GM23338 (cell line): ENCODE measurements at regions not wholly inside any gene's neighbourhood (a gene's known extent, or its start where the extent isn't known, plus 50 kb on each side); places are given as distances from the start of the nearest gene placed in this dataset.
A peak's percentile ranks its signal among the peaks of the same experiment; 100 is the strongest.

Experiments
- ATAC-seq: fragments of 200-7000 bp; cut with Tn5 transposase; 3 replicates; pipeline ENCODE4 v1.9.1; 2020
- DNase-seq: peaks from one replicate; pipeline ENCODE4 v3.0.0-alpha.2; 2015; ENCODE audit warnings: low spot score
- H2AFZ ChIP-seq: fragments of 200-600 bp; sonication (generic); 2 replicates; pipeline ENCODE4 v1.8.0; 2016; ENCODE audit warnings: antibody characterized with exemption, mild to moderate bottlenecking, moderate library complexity
- H3F3A ChIP-seq: fragments of 200-600 bp; sonication (generic); replicated peaks from 2 replicates; pipeline ENCODE4 v1.8.0; 2017; ENCODE audit warnings: antibody characterized with exemption, mixed run types, low read depth
- H3K27ac ChIP-seq: fragments of 200-600 bp; sonication (generic); 2 replicates; pipeline ENCODE4 v1.6.1; 2016; ENCODE audit warnings: low read depth
- H3K27me3 ChIP-seq: fragments of 200-600 bp; sonication (generic); 2 replicates; pipeline ENCODE4 v1.8.0; 2016; ENCODE audit warnings: mild to moderate bottlenecking, mixed run types, moderate library complexity; ENCODE audit not compliant: insufficient read depth
- H3K36me3 ChIP-seq: fragments of 200-600 bp; sonication (generic); 2 replicates; pipeline ENCODE4 v1.8.0; 2016; ENCODE audit warnings: mild to moderate bottlenecking; ENCODE audit not compliant: insufficient read depth
- H3K4me1 ChIP-seq: fragments of 200-600 bp; sonication (generic); 2 replicates; pipeline ENCODE4 v1.8.0; 2016; ENCODE audit warnings: mild to moderate bottlenecking, moderate library complexity; ENCODE audit not compliant: insufficient read depth
- H3K4me2 ChIP-seq: fragments of 200-600 bp; sonication (generic); 2 replicates; pipeline ENCODE4 v1.7.1; 2017; ENCODE audit warnings: mixed run types
- H3K4me3 ChIP-seq: fragments of 200-600 bp; sonication (generic); 2 replicates; pipeline ENCODE4 v1.6.1; 2016; ENCODE audit warnings: mixed run types
- H3K79me2 ChIP-seq: fragments of 200-600 bp; sonication (generic); replicated peaks from 2 replicates; pipeline ENCODE4 v1.8.0; 2017; ENCODE audit warnings: mild to moderate bottlenecking; ENCODE audit not compliant: insufficient read depth
- H3K9me2 ChIP-seq: fragments of 200-600 bp; sonication (generic); 2 replicates; pipeline ENCODE4 v1.8.0; 2017; ENCODE audit not compliant: insufficient read depth
- H4K20me1 ChIP-seq: fragments of 200-600 bp; sonication (generic); replicated peaks from 2 replicates; pipeline ENCODE4 v1.8.0; 2017; ENCODE audit warnings: mild to moderate bottlenecking; ENCODE audit not compliant: insufficient read depth
- H3K27ac Mint-ChIP-seq: 2 replicates; pipeline ENCODE4 v1.8.0; 2020; ENCODE audit warnings: inconsistent platforms, mild to moderate bottlenecking, moderate library complexity, mixed read lengths
- H3K27me3 Mint-ChIP-seq: 3 replicates; pipeline ENCODE4 v1.8.0; 2022; ENCODE audit warnings: low read depth, mild to moderate bottlenecking, moderate library complexity, mixed read lengths, inconsistent platforms; ENCODE audit not compliant: insufficient read depth, poor library complexity
- H3K36me3 Mint-ChIP-seq: 3 replicates; pipeline ENCODE4 v1.8.0; 2021; ENCODE audit warnings: low read depth, mild to moderate bottlenecking, inconsistent platforms, moderate library complexity, mixed read lengths
- H3K4me1 Mint-ChIP-seq: 3 replicates; pipeline ENCODE4 v1.8.0; 2020; ENCODE audit warnings: mild to moderate bottlenecking, inconsistent platforms, mixed read lengths
- H3K4me3 Mint-ChIP-seq: 3 replicates; pipeline ENCODE4 v1.8.0; 2021; ENCODE audit warnings: moderate library complexity, mild to moderate bottlenecking, inconsistent platforms, mixed read lengths
- H3K9me3 Mint-ChIP-seq: 3 replicates; pipeline ENCODE4 v1.8.0; 2020; ENCODE audit warnings: moderate library complexity, mild to moderate bottlenecking, inconsistent platforms, mixed read lengths
- CREB1 ChIP-seq: fragments of 250-450 bp; sonication (Bioruptor Pico); IDR thresholded peaks from 2 replicates; pipeline ENCODE4 v1.5.0; 2020; ENCODE audit warnings: low read depth, mild to moderate bottlenecking, moderate library complexity
- EZH2 ChIP-seq: fragments of 200-600 bp; sonication (generic); IDR thresholded peaks from one replicate; pipeline ENCODE4 v1.8.0; 2017; ENCODE audit warnings: antibody characterized with exemption, mild to moderate bottlenecking, low read depth; ENCODE audit not compliant: unreplicated experiment
- EZH2phosphoT487 ChIP-seq: fragments of 200-600 bp; sonication (generic); IDR thresholded peaks from one replicate; pipeline ENCODE4 v1.8.1; 2018; ENCODE audit warnings: antibody characterized with exemption; ENCODE audit not compliant: unreplicated experiment
- JUNB ChIP-seq: IDR thresholded peaks from one replicate; pipeline ENCODE4 v1.6.1; 2016; ENCODE audit warnings: antibody characterized with exemption; ENCODE audit not compliant: unreplicated experiment
- NANOG ChIP-seq: IDR thresholded peaks from 2 replicates; pipeline ENCODE4 v1.6.1; 2016; ENCODE audit warnings: antibody characterized with exemption, borderline replicate concordance
- POLR2AphosphoS5 ChIP-seq: IDR thresholded peaks from 2 replicates; pipeline ENCODE4 v1.6.1; 2016; ENCODE audit warnings: antibody characterized with exemption, low read depth
- STAT1 ChIP-seq: IDR thresholded peaks from one replicate; pipeline ENCODE4 v1.6.1; 2016; ENCODE audit warnings: antibody characterized with exemption; ENCODE audit not compliant: unreplicated experiment
- ZNF114 ChIP-seq: fragments of 250-450 bp; sonication (Bioruptor Pico); IDR thresholded peaks from 2 replicates; pipeline ENCODE4 v1.5.0; 2020; ENCODE audit warnings: mild to moderate bottlenecking, moderate library complexity
- ZNF331 ChIP-seq: fragments of 250-450 bp; sonication (Bioruptor Pico); IDR thresholded peaks from 2 replicates; pipeline ENCODE4 v1.5.0; 2020; ENCODE audit warnings: low read depth, mild to moderate bottlenecking, moderate library complexity
- TF ChIP-seq, protein P1 (sequence below): IDR thresholded peaks from one replicate; pipeline ENCODE4 v1.6.1; 2018; ENCODE audit warnings: antibody characterized with exemption; ENCODE audit not compliant: unreplicated experiment
- TF ChIP-seq, protein P2 (sequence below), 2 experiments: fragments of 200-600 bp in 1 of 2; sonication (generic) in 1 of 2; conservative IDR thresholded peaks; 2 replicates each; pipeline versions ENCODE4 v1.5.1 to v1.6.1; 2016 to 2017; ENCODE audit warnings: antibody characterized with exemption in 2 of 2, low read depth in 2 of 2, mild to moderate bottlenecking in 2 of 2, moderate library complexity in 1 of 2
- TF ChIP-seq, protein P3 (sequence below): IDR thresholded peaks from 2 replicates; pipeline ENCODE4 v1.6.1; 2016; ENCODE audit warnings: antibody characterized with exemption

DNA sequence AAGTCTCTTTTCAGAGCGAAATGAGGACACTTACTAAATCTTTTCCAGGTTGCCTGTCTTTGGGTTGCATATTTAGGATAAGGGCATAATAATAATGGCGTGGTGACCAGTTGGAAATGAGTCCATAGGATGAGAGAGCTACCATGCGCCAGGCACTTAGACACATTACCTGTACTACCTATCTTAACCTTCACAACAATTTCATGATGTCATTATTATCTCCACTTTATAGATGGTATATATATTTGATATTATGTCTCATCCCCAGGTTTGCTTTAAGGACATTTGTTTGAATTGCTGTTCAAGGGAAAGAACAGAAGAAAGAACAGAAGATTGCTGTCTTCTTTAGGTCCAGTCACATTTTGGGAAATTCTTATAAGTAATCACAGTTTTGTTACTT, 182.0 kb upstream of the STARD13 start:
- Mint-ChIP-seq H3K9me3 (peaks cover 16% of the 10 kb centered on the region; the same call in 2 of the 3 replicates), H3K36me3 (peaks cover 8% of the 10 kb centered on the region; the same call in 2 of the 3 replicates), H3K4me1 (peaks cover 13% of the 10 kb centered on the region; the same call in 2 of the 3 replicates), H3K27me3 (no peaks in the 10 kb centered on the region), H3K4me3 (no peak overlapping the region), H3K27ac (no peak overlapping the region)
- no peak for ATAC-seq
- no peak for DNase-seq
- Histone ChIP-seq H2AFZ (no peak overlapping the region), H3K27ac (no peak overlapping the region), H3K79me2 (no peaks in the 10 kb centered on the region), H3K36me3 (no peaks in the 10 kb centered on the region), H3K4me2 (no peak overlapping the region), H3K27me3 (no peaks in the 10 kb centered on the region), H3F3A (no peaks in the 10 kb centered on the region), H3K4me3 (no peak overlapping the region), H3K9me2 (peaks cover 13% of the 10 kb centered on the region), H3K4me1 (peaks cover 7% of the 10 kb centered on the region), H4K20me1 (no peaks in the 10 kb centered on the region)
- TF ChIP-seq CREB1 (CRISPR knock-in tag) = no peak

DNA sequence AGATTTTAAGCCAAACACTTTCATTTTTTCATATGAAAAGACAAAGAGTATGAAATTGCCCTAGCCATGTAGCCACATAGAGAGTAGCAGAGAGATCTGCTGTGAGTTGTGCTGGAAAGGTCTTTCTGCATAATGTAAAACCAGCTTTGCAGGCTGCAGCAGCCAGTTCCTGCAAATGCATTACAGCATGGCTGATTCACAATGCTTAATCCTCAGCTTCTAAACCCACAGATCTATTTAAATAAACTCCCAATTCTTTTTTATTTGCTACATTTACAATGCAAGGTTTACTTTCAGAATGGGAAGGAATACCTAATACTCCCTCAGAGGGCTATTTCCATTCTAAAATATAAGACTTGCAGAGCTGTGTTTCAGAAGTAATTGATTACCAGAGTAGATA, 185.6 kb upstream of the STARD13 start:
- Histone ChIP-seq H3K27ac (no peak overlapping the region; the same call in 1 of the 2 replicates), H4K20me1 (no peaks in the 10 kb centered on the region), H3K36me3 (no peaks in the 10 kb centered on the region), H3K79me2 (no peaks in the 10 kb centered on the region), H3K4me2 (no peak overlapping the region), H3F3A (no peaks in the 10 kb centered on the region), H2AFZ (peak overlapping the region; percentile 38; the same call in 1 of the 2 replicates), H3K9me2 (peaks cover 10% of the 10 kb centered on the region), H3K4me3 (no peak overlapping the region), H3K4me1 (peaks cover 7% of the 10 kb centered on the region), H3K27me3 (no peaks in the 10 kb centered on the region)
- Mint-ChIP-seq H3K27ac (peak overlapping the region; percentile 75), H3K9me3 (peaks cover 13% of the 10 kb centered on the region; the same call in 2 of the 3 replicates), H3K36me3 (peaks cover 11% of the 10 kb centered on the region; the same call in 2 of the 3 replicates), H3K4me3 (no peak overlapping the region), H3K27me3 (no peaks in the 10 kb centered on the region), H3K4me1 (peaks cover 13% of the 10 kb centered on the region; the same call in 2 of the 3 replicates)
- DNase-seq (no peak), ATAC-seq (peak; percentile 39; the same call in 1 of the 3 replicates)
- TF ChIP-seq, protein P1, sequence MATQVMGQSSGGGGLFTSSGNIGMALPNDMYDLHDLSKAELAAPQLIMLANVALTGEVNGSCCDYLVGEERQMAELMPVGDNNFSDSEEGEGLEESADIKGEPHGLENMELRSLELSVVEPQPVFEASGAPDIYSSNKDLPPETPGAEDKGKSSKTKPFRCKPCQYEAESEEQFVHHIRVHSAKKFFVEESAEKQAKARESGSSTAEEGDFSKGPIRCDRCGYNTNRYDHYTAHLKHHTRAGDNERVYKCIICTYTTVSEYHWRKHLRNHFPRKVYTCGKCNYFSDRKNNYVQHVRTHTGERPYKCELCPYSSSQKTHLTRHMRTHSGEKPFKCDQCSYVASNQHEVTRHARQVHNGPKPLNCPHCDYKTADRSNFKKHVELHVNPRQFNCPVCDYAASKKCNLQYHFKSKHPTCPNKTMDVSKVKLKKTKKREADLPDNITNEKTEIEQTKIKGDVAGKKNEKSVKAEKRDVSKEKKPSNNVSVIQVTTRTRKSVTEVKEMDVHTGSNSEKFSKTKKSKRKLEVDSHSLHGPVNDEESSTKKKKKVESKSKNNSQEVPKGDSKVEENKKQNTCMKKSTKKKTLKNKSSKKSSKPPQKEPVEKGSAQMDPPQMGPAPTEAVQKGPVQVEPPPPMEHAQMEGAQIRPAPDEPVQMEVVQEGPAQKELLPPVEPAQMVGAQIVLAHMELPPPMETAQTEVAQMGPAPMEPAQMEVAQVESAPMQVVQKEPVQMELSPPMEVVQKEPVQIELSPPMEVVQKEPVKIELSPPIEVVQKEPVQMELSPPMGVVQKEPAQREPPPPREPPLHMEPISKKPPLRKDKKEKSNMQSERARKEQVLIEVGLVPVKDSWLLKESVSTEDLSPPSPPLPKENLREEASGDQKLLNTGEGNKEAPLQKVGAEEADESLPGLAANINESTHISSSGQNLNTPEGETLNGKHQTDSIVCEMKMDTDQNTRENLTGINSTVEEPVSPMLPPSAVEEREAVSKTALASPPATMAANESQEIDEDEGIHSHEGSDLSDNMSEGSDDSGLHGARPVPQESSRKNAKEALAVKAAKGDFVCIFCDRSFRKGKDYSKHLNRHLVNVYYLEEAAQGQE = no peak
- TF ChIP-seq POLR2AphosphoS5 = no peak
- TF ChIP-seq JUNB = no peak
- TF ChIP-seq STAT1 = no peak
- TF ChIP-seq NANOG = no peak
- TF ChIP-seq, protein P2, sequence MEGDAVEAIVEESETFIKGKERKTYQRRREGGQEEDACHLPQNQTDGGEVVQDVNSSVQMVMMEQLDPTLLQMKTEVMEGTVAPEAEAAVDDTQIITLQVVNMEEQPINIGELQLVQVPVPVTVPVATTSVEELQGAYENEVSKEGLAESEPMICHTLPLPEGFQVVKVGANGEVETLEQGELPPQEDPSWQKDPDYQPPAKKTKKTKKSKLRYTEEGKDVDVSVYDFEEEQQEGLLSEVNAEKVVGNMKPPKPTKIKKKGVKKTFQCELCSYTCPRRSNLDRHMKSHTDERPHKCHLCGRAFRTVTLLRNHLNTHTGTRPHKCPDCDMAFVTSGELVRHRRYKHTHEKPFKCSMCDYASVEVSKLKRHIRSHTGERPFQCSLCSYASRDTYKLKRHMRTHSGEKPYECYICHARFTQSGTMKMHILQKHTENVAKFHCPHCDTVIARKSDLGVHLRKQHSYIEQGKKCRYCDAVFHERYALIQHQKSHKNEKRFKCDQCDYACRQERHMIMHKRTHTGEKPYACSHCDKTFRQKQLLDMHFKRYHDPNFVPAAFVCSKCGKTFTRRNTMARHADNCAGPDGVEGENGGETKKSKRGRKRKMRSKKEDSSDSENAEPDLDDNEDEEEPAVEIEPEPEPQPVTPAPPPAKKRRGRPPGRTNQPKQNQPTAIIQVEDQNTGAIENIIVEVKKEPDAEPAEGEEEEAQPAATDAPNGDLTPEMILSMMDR (conservative IDR thresholded peaks at IDR 0.05; ENCODE audit: low read depth in 2 of 2) = no peak
- TF ChIP-seq ZNF114 (CRISPR knock-in tag) = no peak
- no peak for TF ChIP-seq ZNF331 (CRISPR knock-in tag)
- TF ChIP-seq EZH2 = no peak
- no peak for TF ChIP-seq EZH2phosphoT487
- no peak for TF ChIP-seq CREB1 (CRISPR knock-in tag)
- TF ChIP-seq, protein P3, sequence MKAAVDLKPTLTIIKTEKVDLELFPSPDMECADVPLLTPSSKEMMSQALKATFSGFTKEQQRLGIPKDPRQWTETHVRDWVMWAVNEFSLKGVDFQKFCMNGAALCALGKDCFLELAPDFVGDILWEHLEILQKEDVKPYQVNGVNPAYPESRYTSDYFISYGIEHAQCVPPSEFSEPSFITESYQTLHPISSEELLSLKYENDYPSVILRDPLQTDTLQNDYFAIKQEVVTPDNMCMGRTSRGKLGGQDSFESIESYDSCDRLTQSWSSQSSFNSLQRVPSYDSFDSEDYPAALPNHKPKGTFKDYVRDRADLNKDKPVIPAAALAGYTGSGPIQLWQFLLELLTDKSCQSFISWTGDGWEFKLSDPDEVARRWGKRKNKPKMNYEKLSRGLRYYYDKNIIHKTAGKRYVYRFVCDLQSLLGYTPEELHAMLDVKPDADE = no peak
